Suppressor macrophage treated with lipopolysaccharide for 1 hour (primary cell): ENCODE measurements at regions not wholly inside any gene's neighbourhood (a gene's known extent, or its start where the extent isn't known, plus 50 kb on each side); places are given as distances from the start of the nearest gene placed in this dataset.
"Not testable (repeated sequence)": the region's sequence is repeated elsewhere in the genome, so short reads cannot be mapped to it uniquely, and the experiment has no call there.

ENCODE experiments used
- DNase-seq, 3 donors: peaks; one replicate each; pipeline ENCODE4 v3.0.0-alpha.2; 2020 to 2022

- peak; percentile 53 to 71 (median 56) for DNase-seq
Observed at GRCh38 chr15:79540551-79540950, 108.4 kb downstream of the MINAR1 start.

- DNase-seq: no peak
Observed at GRCh38 chr15:79541196-79541595, 109.1 kb downstream of the MINAR1 start.

DNA sequence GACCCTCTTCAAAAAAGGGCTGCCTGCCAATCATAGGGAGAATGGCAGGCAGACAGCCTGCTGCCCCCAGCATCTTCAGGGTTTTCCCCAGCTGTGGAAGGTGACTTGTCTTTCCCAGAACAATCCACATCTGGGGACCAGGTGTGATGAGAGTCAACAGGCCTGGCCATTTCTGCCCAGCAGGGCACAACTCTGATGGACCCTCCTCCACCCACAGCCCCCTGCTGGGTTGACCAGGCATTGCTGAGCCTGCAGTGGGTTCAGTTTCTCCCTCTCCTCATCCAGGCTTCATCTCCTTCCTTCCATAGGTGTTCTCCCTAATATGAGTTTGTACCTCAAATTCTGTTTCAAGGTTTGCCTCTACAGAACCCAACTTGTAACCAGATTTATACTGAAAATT lies 111.0 kb downstream of the MINAR1 start:
- DNase-seq: no peak

DNA sequence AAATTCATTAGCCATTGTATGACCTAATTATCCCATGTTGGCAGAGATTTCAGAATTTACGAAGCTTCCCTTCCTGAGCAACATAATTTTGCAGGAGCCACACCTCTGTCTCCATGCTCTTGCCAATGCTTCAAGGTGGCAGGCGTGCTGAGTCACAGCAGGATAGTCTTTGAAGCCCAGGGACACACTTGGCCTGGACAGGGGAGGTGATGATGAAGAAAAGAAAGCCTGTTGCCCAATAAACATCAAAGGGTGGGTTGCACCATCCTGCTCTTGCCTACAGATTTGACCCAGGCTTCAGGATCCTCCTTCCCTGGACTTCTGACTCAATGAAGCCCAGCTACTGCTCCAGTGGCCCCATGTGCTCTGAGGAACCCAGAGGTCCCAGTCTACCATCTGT lies 117.1 kb downstream of the MINAR1 start:
- no peak for DNase-seq

GRCh38 chr15:79560384-79560783 lies 128.2 kb downstream of the MINAR1 start:
- DNase-seq: no peak

DNA sequence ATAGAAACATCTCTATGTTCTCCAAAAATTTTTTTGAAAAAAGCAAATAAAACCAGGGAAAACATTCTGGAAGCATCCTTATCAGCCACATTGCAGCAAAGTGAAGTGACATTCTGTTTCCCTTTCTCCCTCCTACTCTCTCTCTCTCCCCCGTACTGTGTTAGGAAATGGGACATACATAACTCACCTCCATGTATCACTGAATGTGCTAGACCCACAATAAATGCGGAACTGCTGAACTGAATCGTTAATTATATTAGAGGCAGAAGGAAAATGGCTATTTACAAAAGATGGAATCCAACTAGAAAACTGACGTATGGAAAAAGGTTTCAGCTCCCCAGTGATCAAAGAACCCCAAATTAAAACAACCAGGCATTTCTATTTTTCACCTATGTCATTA lies 129.8 kb downstream of the MINAR1 start:
- DNase-seq: no peak

DNA sequence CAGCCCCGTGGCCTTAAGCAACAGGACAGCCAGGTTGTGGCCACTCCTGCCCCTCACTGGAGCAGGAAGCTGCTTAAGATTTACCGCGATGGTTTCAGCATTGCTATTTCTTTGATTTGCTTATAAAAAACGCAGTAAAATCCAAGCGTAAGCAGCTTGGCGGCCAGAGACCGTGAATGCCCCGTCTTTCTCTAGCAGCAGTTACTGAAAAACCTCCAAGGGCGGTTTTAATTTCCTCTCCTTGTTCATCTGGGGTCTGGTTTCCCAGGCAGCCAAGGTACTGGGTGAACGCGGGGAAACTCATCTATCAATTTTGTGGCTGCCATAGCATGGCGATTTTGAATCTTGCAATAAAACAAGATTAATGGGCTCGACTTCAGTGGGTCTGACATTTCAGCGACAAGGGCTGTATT lies 130.3 kb downstream of the MINAR1 start:
- DNase-seq: no peak

DNA sequence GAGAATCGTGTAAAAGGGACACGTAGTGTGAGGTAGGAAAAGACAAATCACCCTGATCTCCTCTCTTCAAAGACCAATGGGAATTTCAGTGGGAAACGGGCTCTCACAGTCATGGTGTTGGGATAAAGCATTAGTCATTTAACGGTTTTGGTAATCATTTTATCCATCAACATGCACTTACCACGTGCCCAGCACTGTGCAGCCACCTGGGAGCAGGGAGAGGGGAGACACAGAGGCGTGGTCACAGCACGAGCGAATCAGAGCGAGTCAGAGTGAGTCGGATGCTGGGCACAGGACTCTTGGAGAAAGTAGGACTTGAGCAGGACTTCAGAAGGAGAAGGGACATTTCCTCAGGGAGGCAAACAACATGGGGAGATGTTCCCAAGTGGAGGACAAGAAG lies 130.8 kb downstream of the MINAR1 start:
- DNase-seq: no peak

GRCh38 chr15:79570004-79570403 lies 137.9 kb downstream of the MINAR1 start:
- no peak for DNase-seq

DNA sequence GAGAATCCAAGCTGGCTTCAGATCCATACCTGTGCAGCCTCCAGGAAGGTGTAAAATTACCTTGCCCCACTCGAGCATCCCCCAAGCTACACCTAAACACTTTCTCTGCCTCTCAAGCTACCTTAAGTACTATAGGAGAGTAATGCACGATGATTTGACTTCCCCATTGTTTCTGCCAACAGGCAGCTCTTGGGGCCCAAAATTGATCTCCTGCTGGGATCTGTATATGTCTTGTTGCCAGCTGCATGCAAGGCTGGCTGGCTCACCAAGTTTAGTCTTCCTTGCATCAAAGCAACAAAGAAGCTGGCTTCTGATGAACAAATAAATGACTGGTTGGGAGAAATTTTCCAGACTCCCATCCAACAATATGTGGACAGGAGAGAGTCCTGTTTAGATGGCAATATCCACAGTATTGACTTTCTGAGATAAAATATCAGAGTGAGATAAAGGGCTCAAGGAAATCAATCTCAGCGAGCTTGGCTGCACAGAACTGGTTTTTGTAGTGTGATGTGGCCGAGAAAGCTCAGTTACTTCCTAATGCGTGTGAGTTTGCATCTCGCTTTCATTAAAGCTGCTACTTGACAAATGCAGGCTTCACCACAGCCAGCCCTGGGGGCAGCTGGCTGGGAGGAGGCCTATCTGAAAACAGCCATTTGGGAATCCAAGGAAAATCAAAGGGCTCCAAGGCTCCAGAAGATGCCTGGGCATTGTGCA lies 140.7 kb downstream of the MINAR1 start:
- no peak for DNase-seq

- DNase-seq: not testable (repeated sequence)
Observed at GRCh38 chr15:79574431-79575273, 142.5 kb downstream of the MINAR1 start.

GRCh38 chr15:79582650-79583049 lies 150.5 kb downstream of the MINAR1 start:
- no peak for DNase-seq

GRCh38 chr15:79592126-79592525 lies 160.0 kb downstream of the MINAR1 start:
- no peak for DNase-seq

- no peak for DNase-seq
Observed at GRCh38 chr15:79593119-79593869, 161.2 kb downstream of the MINAR1 start.

- no peak for DNase-seq
Observed at GRCh38 chr15:79595306-79595705, 163.2 kb downstream of the MINAR1 start.

DNA sequence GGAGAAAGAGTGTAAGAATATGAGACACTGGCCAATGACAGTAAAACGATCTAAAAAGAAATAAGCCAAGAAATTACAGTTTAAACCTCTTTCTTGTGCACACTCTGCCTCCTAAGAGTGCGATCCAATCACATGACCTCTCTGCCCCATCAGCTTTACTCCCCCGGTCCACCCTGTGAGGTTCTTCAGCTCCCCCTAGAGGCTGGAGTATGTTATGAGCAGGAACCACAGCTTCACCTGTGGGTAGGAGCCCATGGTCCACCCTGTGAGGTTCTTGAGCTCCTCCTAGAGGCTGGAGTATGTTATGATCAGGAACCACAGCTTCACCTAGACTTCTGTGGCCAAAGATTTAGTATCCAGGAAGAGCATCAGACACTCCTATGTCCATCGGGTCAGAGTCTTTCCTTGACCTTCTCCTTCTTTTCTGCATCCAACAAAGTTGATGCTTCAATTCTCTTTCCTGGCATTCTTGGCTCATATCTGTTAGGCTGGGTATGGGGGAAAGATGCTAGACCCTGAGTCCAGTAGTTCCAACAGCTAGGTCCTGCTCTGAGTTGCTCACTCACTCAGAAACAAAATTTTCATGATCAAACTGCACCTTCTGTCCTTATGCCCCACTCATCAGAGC lies 164.0 kb downstream of the MINAR1 start:
- peak; percentile 88 for DNase-seq

DNA sequence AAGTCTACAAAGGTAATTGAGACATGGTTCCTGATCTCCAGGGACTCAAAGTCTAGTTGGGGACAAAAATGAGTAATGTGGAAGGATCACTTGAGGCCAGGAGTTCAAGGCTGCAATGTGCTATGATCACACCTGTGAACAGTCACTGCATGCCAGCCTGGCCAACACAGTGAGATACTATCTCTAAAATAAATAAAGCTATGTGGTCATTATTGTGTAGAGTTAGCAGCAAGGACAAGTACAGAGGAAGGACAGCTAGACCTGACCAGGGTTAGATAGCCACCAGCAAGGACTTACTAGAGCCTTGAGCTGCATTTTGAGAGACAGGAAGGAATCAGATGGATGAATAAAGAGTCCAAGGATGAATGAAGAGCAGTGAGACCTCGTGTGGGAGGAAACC lies 166.5 kb downstream of the MINAR1 start:
- no peak for DNase-seq

DNA sequence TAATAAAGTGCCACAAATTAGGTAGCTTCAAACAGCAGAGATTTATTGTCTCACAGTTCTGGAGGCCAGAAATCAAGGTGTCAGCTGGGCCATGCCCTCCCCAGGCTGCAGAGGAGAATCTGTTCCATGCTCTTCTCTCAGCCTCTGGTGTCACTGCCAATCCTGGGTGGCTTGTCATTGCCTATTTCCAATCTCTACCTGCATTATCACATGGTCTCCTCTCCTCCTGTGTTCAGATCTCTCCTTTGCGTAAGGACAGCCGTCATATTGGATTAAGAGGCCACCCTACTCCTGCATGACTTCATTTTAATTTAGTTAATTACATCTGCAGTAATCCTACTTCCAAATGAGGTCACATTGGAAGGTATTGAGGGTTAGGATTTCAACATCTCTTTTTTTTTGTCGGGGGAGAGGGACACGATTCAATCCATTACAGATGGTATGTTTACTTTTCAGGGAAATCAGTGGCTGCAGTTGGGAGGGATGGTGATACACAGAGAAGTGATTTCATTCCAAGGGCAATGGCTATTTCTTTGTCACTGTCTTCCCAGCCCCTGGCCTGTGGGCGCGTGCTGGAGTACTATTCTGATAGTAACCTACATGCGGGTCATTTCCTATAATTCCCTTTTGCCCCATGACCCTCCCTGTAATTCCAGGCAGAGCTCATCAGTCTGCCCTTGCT lies 169.4 kb downstream of the MINAR1 start:
- no peak for DNase-seq

DNA sequence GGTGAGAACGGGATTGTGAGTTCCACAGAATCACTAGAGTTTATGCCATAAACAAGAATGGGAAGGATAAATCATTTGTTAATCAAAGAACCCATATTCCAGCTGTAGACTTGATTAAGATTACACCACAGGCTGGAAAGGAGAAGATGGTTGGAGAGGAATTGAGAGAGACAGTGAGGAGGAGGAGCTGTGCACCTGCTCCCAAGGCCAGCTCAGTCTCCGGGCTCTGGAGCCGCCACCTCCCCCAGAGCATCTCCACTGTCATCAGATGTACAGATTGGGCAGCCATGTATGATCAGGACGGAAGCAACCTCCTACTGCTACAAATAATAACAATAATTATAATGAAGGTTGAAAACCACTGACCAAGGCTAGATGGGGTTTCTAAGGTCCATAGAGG lies 170.0 kb downstream of the MINAR1 start:
- no peak for DNase-seq

DNA sequence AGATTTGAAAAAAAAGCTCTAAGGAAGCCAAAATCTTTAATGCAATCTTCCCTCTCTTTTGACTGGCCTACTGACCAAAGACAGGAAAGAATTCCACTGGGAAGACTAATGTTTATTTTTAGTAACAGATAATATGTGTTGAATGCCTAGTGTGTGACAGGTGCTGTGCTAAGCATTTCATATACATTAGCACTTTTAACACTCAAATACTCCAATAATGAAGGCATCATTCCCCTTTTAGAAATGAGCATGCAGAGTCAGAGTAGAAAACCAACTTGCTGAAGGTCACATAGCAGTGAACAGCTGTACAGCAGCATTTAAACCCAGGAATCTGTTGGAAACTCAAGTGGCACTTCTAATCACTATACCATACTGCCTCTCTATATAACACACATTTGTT lies 170.6 kb downstream of the MINAR1 start:
- DNase-seq: no peak

DNA sequence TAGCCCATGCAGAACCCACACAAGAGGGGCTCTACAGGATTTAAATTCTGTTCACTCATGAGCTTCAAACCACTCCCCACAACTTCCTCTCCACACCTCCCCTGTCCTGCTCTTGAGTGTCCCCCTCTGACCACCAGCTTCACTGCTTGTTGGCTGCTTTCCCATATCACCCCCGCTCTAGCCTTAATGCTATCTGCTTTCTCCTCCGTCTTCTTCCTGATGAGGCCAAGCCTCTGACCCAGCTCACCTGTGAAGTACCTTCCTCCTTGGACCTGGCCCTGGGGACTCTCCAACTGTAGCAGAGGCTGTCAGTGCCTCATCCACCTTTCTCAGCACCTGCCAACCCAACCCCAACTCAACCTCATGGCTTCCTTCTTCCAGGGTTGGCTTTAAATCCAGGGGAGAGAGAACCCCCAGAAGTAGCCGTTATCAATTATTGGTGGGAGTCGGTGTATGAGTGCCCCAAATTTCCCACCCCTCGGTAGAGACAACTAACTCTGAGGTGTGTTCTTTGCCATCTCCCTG lies 174.8 kb downstream of the MINAR1 start:
- DNase-seq: no peak
